DND-41 (cell line): ENCODE measurements at regions not wholly inside any gene's neighbourhood (a gene's known extent, or its start where the extent isn't known, plus 50 kb on each side); places are given as distances from the start of the nearest gene placed in this dataset.

Experiments used
- ATAC-seq: fragments of 200-7000 bp; cut with Tn5 transposase; 3 replicates; pipeline ENCODE4 v1.9.1; 2021; ENCODE audit warnings: low read depth; ENCODE audit not compliant: insufficient read depth
- DNase-seq: peaks from one replicate; pipeline ENCODE4 v3.0.0-alpha.2; 2020
- H2AFZ ChIP-seq: 2 replicates; pipeline ENCODE4 v1.6.0; 2012; ENCODE audit warnings: low read depth, low read length
- H3K27ac ChIP-seq: 2 replicates; pipeline ENCODE4 v1.5.1; 2012; ENCODE audit warnings: low read length, inconsistent platforms
- H3K27me3 ChIP-seq: fragments of 200-600 bp; sonication (generic); 2 replicates; pipeline ENCODE4 v1.6.0; 2012; ENCODE audit warnings: low read length, mild to moderate bottlenecking, inconsistent platforms; ENCODE audit not compliant: insufficient read depth, poor library complexity
- H3K36me3 ChIP-seq: 2 replicates; pipeline ENCODE4 v1.5.1; 2012; ENCODE audit warnings: low read length, inconsistent platforms; ENCODE audit not compliant: insufficient read depth
- H3K4me1 ChIP-seq: 2 replicates; pipeline ENCODE4 v1.5.1; 2012; ENCODE audit warnings: mild to moderate bottlenecking, low read length; ENCODE audit not compliant: insufficient read depth
- H3K4me2 ChIP-seq: 2 replicates; pipeline ENCODE4 v1.6.0; 2012; ENCODE audit warnings: mild to moderate bottlenecking, moderate library complexity, low read length, inconsistent platforms; ENCODE audit not compliant: insufficient read depth
- H3K4me3 ChIP-seq, 2 experiments: fragments of 200-600 bp in 1 of 2; shearing (Covaris generic) in 1 of 2; 2 replicates each; pipeline ENCODE4 v1.5.1; 2012 to 2016; ENCODE audit warnings: inconsistent platforms in 2 of 2, low read length in 2 of 2, mild to moderate bottlenecking in 2 of 2, low read depth in 1 of 2, moderate library complexity in 1 of 2
- H3K79me2 ChIP-seq: 2 replicates; pipeline ENCODE4 v1.6.0; 2012; ENCODE audit warnings: low read length, inconsistent platforms; ENCODE audit not compliant: insufficient read depth
- H3K9ac ChIP-seq: 2 replicates; pipeline ENCODE4 v1.6.0; 2012; ENCODE audit warnings: low read depth, mild to moderate bottlenecking, inconsistent platforms, low read length, moderate library complexity
- H3K9me3 ChIP-seq: 2 replicates; pipeline ENCODE4 v1.5.1; 2012; ENCODE audit warnings: low read length, moderate library complexity, mild to moderate bottlenecking, inconsistent platforms; ENCODE audit not compliant: insufficient read depth, severe bottlenecking
- H4K20me1 ChIP-seq: 2 replicates; pipeline ENCODE4 v1.6.0; 2012; ENCODE audit warnings: low read length; ENCODE audit not compliant: insufficient read depth
- EZH2 ChIP-seq: IDR thresholded peaks from 3 replicates; pipeline ENCODE4 v1.6.1; 2012; ENCODE audit warnings: borderline replicate concordance, low read depth, mild to moderate bottlenecking, moderate library complexity, low read length, inconsistent platforms; ENCODE audit not compliant: severe bottlenecking
- TF ChIP-seq, protein P1 (sequence below): IDR thresholded peaks from 2 replicates; pipeline ENCODE4 v1.5.1; 2012; ENCODE audit warnings: borderline replicate concordance, low read length, moderate library complexity, mild to moderate bottlenecking; ENCODE audit not compliant: poor library complexity, severe bottlenecking; ENCODE audit errors: extremely low read depth

DNA sequence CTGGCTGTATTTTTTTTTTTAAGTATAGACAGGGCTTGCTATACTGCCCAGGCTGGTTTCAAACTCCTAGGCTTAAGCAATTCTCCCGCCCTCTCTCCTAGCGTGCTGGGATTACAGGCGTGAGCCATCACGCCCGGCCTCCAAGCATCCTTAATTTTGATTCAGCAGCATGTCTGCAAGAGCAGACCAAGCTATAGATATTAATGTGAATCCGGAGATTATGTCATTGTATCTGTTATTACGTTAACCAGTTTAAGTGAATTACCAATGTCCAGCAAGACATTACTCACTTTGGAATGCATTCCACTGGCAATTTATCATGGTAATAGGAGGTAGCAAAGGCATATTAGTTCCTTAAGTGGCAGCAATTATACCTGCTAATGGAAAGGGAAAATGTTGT, 179.7 kb downstream of the CHRM3 start:
- H2AFZ ChIP-seq: no peak overlapping the region

GRCh38 chr1:239570878-239571277, 184.5 kb downstream of the CHRM3 start:
- H3K4me3 ChIP-seq: no peak overlapping the region
- no peaks in the 10 kb centered on the region for H3K27me3 ChIP-seq
- H3K36me3 ChIP-seq: no peaks in the 10 kb centered on the region
- no peaks in the 10 kb centered on the region for H3K9me3 ChIP-seq
- H3K79me2 ChIP-seq: no peaks in the 10 kb centered on the region
- H3K9ac ChIP-seq: no peak overlapping the region
- no peaks in the 10 kb centered on the region for H3K4me1 ChIP-seq
- no peak for TF ChIP-seq EZH2
- TF ChIP-seq, protein P1, sequence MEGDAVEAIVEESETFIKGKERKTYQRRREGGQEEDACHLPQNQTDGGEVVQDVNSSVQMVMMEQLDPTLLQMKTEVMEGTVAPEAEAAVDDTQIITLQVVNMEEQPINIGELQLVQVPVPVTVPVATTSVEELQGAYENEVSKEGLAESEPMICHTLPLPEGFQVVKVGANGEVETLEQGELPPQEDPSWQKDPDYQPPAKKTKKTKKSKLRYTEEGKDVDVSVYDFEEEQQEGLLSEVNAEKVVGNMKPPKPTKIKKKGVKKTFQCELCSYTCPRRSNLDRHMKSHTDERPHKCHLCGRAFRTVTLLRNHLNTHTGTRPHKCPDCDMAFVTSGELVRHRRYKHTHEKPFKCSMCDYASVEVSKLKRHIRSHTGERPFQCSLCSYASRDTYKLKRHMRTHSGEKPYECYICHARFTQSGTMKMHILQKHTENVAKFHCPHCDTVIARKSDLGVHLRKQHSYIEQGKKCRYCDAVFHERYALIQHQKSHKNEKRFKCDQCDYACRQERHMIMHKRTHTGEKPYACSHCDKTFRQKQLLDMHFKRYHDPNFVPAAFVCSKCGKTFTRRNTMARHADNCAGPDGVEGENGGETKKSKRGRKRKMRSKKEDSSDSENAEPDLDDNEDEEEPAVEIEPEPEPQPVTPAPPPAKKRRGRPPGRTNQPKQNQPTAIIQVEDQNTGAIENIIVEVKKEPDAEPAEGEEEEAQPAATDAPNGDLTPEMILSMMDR: no peak
- H2AFZ ChIP-seq: no peak overlapping the region
- DNase-seq (no peak), ATAC-seq (no peak)
- no peaks in the 10 kb centered on the region for H4K20me1 ChIP-seq
- no peak overlapping the region for H3K4me2 ChIP-seq
- no peak overlapping the region for H3K27ac ChIP-seq

More for the DNA sequence above, 179.7 kb downstream of the CHRM3 start:
- Histone ChIP-seq H3K4me3 (no peak overlapping the region), H3K27me3 (no peaks in the 10 kb centered on the region), H3K36me3 (no peaks in the 10 kb centered on the region), H3K79me2 (no peaks in the 10 kb centered on the region), H3K9ac (no peak overlapping the region), H3K27ac (no peak overlapping the region), H3K9me3 (no peaks in the 10 kb centered on the region), H4K20me1 (no peaks in the 10 kb centered on the region), H3K4me1 (no peaks in the 10 kb centered on the region), H3K4me2 (no peak overlapping the region)
- TF ChIP-seq EZH2: no peak
- TF ChIP-seq, protein P1: no peak
- DNase-seq (no peak), ATAC-seq (no peak)

GRCh38 chr1:239572183-239572582, 185.8 kb downstream of the CHRM3 start:
- Histone ChIP-seq H2AFZ (no peak overlapping the region), H3K79me2 (no peaks in the 10 kb centered on the region), H3K9ac (no peak overlapping the region), H3K4me3 (no peak overlapping the region), H4K20me1 (no peaks in the 10 kb centered on the region), H3K4me2 (no peak overlapping the region), H3K27ac (no peak overlapping the region), H3K4me1 (no peaks in the 10 kb centered on the region), H3K36me3 (no peaks in the 10 kb centered on the region), H3K27me3 (no peaks in the 10 kb centered on the region), H3K9me3 (no peaks in the 10 kb centered on the region)
- TF ChIP-seq, protein P1: no peak
- TF ChIP-seq EZH2: no peak
- DNase-seq (no peak), ATAC-seq (no peak)

GRCh38 chr1:239574112-239574511, 187.7 kb downstream of the CHRM3 start:
- H3K4me2 ChIP-seq: no peak overlapping the region
- no peak overlapping the region for H3K4me3 ChIP-seq
- H3K79me2 ChIP-seq: no peaks in the 10 kb centered on the region
- H3K27me3 ChIP-seq: no peaks in the 10 kb centered on the region
- H3K9me3 ChIP-seq: no peaks in the 10 kb centered on the region
- TF ChIP-seq, protein P1: no peak
- no peak for TF ChIP-seq EZH2
- no peak for DNase-seq
- no peak overlapping the region for H3K9ac ChIP-seq
- H4K20me1 ChIP-seq: no peaks in the 10 kb centered on the region
- H3K36me3 ChIP-seq: no peaks in the 10 kb centered on the region
- ATAC-seq: no peak
- no peaks in the 10 kb centered on the region for H3K4me1 ChIP-seq
- no peak overlapping the region for H3K27ac ChIP-seq
- H2AFZ ChIP-seq: no peak overlapping the region
